Coronary artery (tissue), 2 donors: ENCODE measurements at regions not wholly inside any gene's neighbourhood (a gene's known extent, or its start where the extent isn't known, plus 50 kb on each side); places are given as distances from the start of the nearest gene placed in this dataset.
"Not testable (repeated sequence)": the region's sequence is repeated elsewhere in the genome, so short reads cannot be mapped to it uniquely, and the experiment has no call there.

ENCODE experiments used
- DNase-seq: peaks from one replicate; pipeline ENCODE4 v3.0.0-alpha.2; 2017; ENCODE audit warnings: low spot score
- H3K27ac ChIP-seq, 2 donors: fragments of 200-600 bp; sonication (generic); one replicate each; pipeline ENCODE4 v1.5.1; 2016 to 2019
- H3K4me3 ChIP-seq: fragments of 200-600 bp; sonication (generic); 2 replicates; pipeline ENCODE4 v1.5.1; 2016; ENCODE audit warnings: mild to moderate bottlenecking, moderate library complexity
- CTCF ChIP-seq: fragments of 200-600 bp; sonication (generic); IDR thresholded peaks from one replicate; pipeline ENCODE4 v1.5.1; 2019; ENCODE audit warnings: antibody characterized with exemption

- TF ChIP-seq CTCF: no peak
- DNase-seq: no peak
- H3K27ac ChIP-seq: no peak overlapping the region
Measured at GRCh38 chr10:123240776-123241175, 86.6 kb downstream of the BUB3 start.

GRCh38 chr10:123241391-123242141, 87.4 kb downstream of the BUB3 start:
- DNase-seq: no peak
- no peak overlapping the region for H3K27ac ChIP-seq
- H3K4me3 ChIP-seq: no peak overlapping the region
- no peak for TF ChIP-seq CTCF

More at GRCh38 chr10:123240776-123241175, 86.6 kb downstream of the BUB3 start:
- H3K4me3 ChIP-seq: no peak overlapping the region

GRCh38 chr10:123244747-123245146, 90.5 kb downstream of the BUB3 start:
- TF ChIP-seq CTCF: no peak
- no peak overlapping the region for H3K4me3 ChIP-seq
- no peak overlapping the region for H3K27ac ChIP-seq
- no peak for DNase-seq

- Histone ChIP-seq H3K4me3 (no peak overlapping the region), H3K27ac (no peak overlapping the region)
- TF ChIP-seq CTCF: no peak
- no peak for DNase-seq
Measured at GRCh38 chr10:123245264-123245663, 91.1 kb downstream of the BUB3 start.

- Histone ChIP-seq H3K4me3 (no peak overlapping the region), H3K27ac (no peak overlapping the region)
- TF ChIP-seq CTCF: no peak
- no peak for DNase-seq
Measured at GRCh38 chr10:123249894-123250293, 95.7 kb downstream of the BUB3 start.

GRCh38 chr10:123250640-123251039, 96.4 kb downstream of the BUB3 start:
- no peak overlapping the region for H3K27ac ChIP-seq
- no peak for DNase-seq
- TF ChIP-seq CTCF: no peak
- H3K4me3 ChIP-seq: no peak overlapping the region

- no peak for DNase-seq
- H3K27ac ChIP-seq: no peak overlapping the region
- TF ChIP-seq CTCF: no peak
Measured at GRCh38 chr10:123252779-123253178, 98.6 kb downstream of the BUB3 start.

GRCh38 chr10:123254343-123254742, 100.1 kb downstream of the BUB3 start:
- DNase-seq, H3K4me3 ChIP-seq, H3K27ac ChIP-seq: not testable (repeated sequence)

More at GRCh38 chr10:123252779-123253178, 98.6 kb downstream of the BUB3 start:
- H3K4me3 ChIP-seq: no peak overlapping the region
